ENCODE measurements at regions not wholly inside any gene's neighbourhood (a gene's known extent, or its start where the extent isn't known, plus 50 kb on each side); places are given as distances from the start of the nearest gene placed in this dataset.

DNA sequence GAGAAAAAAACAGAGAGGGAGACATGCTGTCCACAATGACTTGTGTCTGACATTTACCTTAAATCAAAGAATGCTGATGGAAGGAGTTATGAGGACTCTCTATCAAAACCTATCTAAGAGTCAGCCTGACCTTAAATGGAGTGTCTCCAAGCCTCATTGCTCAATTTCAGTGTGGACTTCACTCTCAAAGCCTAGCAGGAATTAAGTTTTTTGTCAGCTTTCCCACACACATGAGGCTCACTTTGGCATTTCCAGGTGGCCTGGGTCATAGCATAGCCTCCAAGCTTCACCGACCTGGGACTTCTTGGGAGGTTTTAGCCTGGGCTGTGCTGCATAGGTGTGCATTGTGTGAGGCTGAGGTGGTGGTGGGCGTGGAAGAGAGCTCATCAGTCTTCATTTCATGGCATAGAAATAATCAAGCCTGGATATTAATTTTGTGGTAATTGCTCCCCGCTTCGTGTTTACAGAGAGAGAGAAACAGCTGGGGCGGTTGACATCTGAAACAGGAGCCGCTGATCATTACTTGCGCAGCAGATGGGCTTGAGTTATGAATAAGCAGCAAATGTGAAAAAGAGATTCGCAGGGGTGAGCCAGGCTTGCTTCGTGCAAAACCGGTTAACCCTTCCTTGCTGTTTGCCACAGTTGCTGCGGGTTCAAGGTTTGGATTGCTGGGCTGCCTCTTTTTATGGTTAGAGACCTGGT, 647.8 kb downstream of the INHBA start:
- FAIRE-seq: no peak
- DNase-seq (ENCODE audit: low spot score): no peak

DNA sequence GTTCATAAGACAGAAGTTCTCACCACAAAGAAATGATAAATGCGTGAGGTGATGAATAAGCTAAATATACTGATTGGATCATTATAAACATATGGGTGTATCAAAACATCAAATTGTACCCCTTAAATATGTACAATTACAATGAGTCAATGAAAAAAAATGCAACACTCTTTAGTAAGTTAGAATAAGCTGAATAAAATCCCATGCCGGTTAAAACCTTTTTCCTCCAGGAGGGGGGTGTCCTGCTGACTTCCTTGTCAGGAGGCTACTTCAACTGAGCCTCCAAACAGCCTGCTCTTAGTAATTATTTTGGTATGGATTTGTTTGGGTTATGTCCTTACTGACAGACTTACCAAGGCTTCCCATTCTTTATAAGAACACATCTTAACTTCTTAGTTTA, 649.1 kb downstream of the INHBA start:
- no peak for FAIRE-seq
- no peak for DNase-seq (ENCODE audit: low spot score)

DNA sequence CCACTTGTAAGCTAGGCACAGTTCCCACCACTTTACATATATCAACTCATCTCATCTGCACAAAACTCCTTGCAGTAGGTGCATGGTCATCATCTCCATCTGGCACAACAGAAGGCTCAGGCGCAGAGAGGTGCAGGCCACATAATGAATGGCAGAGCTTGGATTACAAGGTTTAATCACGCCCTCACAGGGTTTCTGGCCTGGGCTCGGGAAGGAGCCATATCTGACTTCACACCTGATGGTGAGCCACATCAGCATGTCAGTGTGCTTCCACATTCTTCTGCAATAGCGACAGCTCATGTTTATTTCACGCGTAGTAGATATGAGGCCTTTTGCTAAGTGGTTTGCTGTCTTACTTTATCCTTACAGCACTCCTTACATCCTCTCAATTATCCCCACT, 650.2 kb downstream of the INHBA start:
- FAIRE-seq (peak; percentile 65), DNase-seq (ENCODE audit: low spot score) (no peak)

DNA sequence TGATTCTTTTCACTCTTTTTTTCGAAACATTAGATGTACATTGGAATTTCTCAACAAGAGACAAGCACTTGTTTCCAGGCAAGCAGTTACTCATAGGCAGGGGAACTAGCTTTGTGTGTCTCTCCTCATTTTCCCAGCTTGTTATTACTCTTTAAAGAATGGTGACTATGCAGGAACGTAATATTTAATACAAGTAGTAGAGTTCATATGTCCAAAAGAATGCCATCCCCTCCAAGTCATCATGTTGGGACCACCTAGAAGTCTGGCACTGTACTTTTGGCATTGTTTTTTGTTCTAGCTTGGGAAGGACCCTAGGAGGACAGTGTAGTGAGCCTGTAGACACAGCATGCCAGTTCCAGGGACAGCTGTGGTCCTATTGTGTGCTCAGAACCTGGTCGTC, 650.7 kb downstream of the INHBA start:
- no peak for DNase-seq (ENCODE audit: low spot score)
- no peak for FAIRE-seq

DNA sequence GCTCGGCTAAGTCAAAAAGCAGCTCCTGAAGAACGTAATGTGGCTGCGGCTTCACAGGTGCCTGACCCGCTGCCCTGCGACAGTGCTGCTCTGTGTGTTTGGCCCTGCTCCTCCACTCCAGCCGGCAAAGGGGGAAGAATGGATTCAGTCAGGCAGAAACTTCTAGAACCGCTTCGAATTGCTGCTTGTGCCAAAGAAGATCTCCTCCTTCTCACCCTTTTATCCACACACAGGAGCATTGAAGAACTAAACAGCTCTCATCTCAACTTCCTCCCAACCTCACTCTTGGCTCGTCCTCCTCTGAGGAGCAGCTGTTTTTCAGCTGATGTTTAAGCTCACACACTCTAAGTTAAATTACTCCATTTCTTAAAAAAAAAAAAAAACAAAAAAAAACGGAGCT, 651.4 kb downstream of the INHBA start:
- DNase-seq (ENCODE audit: low spot score) (no peak), FAIRE-seq (no peak)

DNA sequence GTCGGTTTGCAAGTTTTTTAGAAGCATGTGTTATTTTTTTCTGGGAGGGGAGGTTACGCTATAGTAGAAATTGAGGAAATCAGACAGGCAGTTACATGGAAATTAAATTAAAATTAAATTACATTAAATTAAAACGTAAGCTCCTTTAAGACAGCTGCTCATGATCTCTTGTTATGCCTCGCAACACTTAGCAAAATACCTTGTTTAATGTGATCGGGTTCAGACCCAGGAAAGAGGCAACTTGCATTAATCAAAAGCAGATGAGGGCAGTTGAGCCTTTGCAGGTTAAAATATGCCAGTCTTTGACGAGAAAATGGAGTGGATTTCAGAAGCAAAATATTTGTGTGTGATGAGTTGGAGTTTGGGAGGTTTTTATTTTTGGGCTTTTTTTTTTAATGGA, 651.8 kb downstream of the INHBA start:
- DNase-seq (ENCODE audit: low spot score): no peak
- FAIRE-seq: no peak

DNA sequence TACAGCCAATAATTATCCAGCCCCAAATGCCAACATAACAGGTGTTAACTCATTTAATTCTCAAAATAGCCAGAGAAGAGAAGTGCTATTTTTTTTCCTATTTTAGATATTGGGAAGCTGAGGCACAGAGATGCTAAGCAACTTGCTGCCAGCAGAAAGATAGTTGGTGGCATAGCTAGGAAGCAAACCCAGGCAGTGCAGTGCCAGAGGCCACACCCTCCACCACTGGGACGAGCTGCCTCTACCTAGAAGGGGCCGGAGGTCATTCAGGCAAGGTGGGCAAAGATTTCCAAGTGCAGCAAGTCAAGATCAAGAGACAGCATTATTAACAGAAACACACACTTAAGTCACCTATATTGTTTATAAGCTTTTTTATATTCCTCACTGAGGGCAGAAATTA, 654.1 kb downstream of the INHBA start:
- FAIRE-seq (no peak), DNase-seq (ENCODE audit: low spot score) (no peak)

DNA sequence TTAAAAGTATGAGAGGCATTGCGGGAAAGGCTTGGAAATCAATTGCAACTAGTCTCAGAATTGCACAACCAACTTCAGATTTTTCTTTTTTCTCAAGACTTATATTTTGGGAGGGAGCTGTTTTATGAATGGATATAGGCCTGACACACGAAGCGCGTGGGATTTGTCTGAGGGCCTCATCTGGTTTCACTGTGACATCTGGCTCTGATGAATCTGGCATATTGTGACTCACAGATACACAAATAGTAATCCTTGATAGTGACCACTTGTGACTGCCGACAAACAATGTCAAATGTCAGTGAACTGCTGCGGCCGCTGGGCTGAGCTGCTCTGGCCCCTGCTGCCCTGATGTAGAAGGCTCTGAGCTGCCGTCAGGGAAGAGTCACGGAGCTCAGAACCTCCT, 655.1 kb downstream of the INHBA start:
- DNase-seq (ENCODE audit: low spot score) (no peak), FAIRE-seq (no peak)

DNA sequence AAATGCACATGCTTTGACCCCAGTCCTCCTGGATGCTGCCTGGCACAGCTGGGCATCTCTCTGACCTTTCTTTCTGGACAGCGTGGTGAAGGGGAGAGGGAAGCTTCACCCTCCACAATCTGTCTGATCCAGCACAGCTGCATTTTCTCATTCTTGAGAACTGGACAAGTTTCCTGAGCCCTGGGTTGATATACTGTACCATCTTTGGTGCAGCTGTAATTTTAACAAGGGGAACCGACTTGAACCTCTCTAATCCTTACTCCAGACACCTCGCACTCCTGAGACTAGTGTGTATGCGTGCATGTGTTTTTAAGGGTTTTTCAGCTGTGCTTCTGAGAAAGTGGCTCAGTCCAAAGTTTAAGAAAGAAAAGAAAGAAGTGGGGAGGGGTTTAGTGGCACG, 655.7 kb downstream of the INHBA start:
- no peak for DNase-seq (ENCODE audit: low spot score)
- no peak for FAIRE-seq

DNA sequence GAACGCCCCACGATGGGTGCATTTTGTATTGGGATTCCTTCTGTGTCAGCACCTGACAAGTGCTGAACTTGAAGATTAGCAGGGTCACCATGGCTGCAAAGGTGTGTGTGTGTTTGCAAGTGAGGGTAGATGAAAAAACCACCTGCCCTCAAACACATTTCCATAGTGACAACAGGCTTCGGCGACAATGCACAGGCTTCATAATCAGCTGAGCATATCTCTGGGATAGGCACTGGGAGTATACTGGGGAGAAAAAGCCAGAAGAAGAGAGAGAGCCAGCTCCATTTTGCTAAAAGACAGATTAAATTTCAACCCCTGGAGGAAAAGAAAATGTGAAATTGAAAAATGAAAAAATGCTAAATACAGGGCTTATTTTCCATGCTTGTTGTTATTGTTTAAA, 656.1 kb downstream of the INHBA start:
- DNase-seq (ENCODE audit: low spot score) (no peak), FAIRE-seq (no peak)

DNA sequence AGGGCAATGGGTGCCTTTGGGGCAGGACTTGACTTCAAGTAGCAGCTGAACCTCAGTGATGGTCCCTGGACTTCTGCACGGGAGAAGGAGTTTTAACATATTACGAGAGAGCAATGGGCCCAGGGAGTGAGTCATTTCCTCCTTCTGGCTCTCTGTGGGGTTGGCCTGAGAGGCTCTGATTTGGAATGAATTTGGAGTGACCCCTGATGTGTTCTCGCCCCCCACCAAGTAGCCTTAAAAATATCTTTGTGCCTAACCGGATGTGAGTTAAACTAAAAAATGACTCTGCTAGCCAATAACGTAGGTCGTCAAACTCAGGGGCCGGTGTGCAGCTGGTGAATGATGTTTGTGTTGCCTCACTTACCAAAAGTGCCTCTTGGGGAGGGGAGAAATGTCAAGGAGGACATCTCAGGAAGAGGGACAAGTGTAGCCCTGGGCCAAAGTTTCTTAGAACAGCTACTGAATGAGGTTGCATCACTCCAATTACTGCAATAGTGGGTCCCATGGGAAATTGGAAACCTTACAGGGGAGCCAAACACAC, 656.6 kb downstream of the INHBA start:
- peak; percentile 93 for FAIRE-seq
- DNase-seq (ENCODE audit: low spot score): peak; percentile 54

DNA sequence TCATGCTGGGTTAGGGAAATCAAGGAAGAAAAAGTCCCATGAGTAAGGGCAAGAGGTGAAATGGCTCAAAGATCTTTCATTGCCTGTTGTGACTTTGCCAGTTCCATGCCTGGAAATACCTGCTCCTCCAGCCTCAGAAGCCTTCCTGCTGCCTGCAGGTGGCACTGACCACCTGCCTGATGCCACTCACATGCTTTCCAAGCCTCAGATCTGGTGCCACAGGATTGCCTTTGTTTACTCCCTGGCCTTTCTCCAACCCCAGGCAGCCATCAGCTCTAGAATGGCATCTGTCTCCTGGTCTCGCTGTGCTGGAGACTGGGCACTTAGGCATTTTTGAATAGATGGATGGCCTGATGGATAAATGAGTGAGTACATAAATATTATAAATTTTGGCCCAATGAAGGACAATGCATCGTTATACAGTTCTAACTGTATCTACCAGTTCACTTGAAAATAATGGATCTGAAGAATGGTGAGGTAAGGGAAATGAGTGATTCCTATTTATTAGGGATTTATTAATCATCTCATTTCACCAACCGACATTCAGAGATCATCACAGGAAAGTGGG, 657.2 kb downstream of the INHBA start:
- DNase-seq (ENCODE audit: low spot score) (peak; percentile 57), FAIRE-seq (peak; percentile 97)

DNA sequence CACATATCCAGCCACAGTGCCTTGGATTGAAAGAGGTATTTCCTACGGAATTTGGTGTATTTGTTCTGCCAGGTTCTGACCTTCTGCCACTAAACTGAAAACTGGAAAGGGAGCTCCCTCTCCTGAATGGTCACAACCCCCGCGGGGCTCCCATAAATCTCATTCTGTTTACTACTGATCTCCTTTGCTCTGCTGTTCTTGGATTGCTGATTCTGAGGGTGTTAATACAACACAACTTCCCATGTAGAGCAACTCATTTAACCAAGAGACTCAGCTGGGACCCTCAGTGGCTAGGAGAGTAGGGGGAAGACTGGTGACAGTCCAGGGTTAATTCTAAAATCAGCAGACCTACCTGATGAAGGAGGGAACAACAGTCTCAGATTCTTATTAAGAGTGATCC, 662.9 kb downstream of the INHBA start:
- FAIRE-seq: no peak
- DNase-seq (ENCODE audit: low spot score): no peak

DNA sequence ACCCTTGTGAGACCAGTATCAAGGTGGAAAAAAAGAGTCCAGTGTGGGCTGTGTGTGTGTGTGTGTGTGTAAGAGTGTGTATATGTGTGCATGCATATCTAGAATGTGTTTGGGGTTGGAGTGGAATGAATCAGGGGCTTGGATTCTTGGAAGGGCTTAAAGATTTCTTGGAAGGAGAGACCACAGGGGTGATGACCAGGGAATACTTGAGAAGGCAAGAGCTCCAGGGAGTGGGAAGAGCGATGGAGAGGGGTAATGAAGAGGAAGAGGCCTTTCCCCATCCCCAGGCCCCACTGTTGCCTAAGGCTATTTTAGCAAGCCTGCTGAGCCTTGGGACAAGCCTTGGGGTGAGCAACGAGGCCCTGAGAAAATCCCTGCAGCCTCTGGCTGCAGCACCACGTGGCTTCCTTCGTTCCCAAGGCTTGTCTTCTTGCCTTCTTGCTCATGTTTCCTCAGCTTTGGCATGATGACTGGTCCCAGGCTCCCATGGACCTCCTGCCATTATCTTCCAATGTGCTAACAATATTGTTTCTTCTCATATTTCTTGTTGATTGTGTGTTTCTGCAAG, 663.4 kb downstream of the INHBA start:
- no peak for DNase-seq (ENCODE audit: low spot score)
- no peak for FAIRE-seq

DNA sequence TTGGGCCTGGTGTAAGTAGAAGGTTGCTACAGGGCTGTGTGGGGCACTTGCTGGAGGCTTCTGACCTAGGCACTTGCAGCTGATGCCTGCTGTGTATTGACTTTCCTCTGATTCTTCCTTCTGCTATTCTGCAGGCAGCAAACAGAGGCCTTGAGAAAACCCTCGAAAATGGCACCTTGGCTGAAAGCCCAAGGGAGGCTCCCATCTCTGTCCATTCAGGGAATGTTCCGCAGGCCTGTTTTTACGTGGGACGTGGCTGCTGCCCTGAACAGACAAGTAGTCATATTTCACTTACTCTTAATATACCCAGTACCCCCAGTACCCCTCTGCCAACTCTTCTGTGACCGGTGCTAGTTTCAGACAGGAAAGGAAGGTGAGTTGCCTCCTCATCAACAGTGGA, 664.7 kb downstream of the INHBA start:
- DNase-seq (ENCODE audit: low spot score) (no peak), FAIRE-seq (no peak)

DNA sequence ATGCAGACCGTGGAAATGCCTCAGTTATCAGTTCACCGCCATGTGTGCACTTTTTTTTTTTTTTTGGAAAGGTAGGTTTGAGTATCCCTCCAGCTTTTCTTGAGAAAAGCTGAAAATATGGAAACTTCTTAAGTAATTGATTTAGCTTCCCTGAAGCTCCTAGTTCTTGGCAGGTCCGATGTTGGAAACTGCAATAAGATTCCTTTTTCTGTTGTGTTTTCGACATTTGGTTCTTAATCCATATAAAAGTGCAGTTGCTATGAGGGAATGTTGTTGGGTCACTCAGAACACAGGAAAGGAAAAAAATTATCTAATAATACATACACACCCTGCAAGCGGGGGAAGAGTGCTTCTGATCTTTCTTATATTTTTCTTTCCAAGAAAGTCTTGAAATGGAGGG, 665.2 kb downstream of the INHBA start:
- DNase-seq (ENCODE audit: low spot score) (no peak), FAIRE-seq (no peak)

DNA sequence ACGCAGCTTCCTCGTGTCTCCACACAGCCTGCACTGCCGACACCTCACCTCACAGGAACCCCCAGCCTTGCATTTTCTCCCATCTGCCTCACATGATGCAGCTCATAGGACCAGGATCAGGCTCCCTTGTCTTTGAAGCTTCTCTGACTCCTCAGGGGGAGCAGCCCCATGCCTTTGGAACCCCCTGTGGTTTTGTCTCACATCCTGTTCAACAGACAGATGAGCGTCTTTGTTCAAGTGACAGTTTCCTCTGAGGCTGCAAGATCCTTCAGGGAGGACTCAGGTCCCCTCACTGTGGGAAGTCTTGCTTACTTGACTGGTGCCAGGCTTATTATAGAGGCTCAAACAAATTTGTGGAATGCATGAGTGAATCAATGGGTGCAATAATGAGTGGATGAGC, 667.1 kb downstream of the INHBA start:
- FAIRE-seq (no peak), DNase-seq (ENCODE audit: low spot score) (no peak)

DNA sequence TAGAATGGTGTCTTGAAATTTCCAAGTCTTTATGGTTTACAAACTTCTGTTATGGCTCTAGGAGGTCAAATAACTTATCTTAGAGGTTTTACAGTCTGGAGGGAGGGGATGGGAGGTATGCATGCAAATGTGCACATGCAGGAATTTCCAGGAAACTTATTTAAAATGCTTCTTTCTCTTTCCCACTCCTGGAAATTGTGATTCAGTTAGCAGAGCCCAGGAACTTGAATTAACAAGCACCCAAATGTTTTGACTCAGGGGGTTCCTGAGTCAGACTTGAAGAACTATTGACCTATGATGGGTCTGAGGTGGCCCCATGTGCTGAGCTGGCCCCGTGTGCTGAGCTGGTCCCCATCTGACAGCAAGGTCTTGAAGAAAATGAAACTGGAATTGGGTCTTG, 669.4 kb downstream of the INHBA start:
- FAIRE-seq: no peak

DNA sequence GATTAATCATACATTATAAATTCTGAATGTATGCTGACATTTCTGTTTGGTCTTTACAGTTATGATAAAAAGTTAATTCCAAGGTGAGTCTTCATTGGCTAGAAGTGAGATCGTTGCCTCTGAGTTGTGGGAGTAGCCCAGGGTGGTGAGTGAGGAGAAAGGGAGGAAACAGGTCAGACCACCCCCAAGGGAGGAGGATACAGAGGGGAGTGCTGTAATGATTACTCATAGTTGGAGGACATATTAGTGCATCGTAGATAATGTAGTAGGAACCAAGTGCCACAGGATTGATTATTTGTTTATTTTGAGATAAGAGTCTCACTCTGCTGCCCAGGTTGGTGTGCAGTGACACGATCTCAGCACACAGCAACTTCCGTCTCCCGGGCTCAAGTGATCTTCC, 672.2 kb downstream of the INHBA start:
- DNase-seq (ENCODE audit: low spot score) (no peak), FAIRE-seq (peak; percentile 59)

More for the DNA sequence above, 669.4 kb downstream of the INHBA start:
- no peak for DNase-seq (ENCODE audit: low spot score)

DNA sequence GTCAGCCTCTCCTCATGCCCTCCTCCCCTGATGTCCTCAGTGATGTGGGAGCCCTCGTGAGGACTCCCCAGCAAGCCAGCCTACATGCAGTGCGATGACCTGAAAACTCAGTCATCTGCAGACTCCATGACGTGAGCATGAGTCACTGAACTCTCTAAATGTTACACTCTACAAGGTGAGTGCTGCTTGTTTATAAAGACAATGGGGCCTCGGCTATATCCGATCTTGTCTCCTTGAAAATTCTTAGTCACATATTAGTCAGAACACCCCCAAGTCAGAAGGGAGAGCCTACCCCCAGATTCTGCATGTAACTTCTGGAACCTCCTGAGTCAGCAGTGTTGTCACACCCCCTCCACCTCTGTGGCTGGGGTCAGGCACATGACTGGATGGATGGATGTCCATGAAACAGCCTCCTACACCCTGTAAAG, 673.8 kb downstream of the INHBA start:
- DNase-seq (ENCODE audit: low spot score) (peak; percentile 82), FAIRE-seq (peak; percentile 92)

DNA sequence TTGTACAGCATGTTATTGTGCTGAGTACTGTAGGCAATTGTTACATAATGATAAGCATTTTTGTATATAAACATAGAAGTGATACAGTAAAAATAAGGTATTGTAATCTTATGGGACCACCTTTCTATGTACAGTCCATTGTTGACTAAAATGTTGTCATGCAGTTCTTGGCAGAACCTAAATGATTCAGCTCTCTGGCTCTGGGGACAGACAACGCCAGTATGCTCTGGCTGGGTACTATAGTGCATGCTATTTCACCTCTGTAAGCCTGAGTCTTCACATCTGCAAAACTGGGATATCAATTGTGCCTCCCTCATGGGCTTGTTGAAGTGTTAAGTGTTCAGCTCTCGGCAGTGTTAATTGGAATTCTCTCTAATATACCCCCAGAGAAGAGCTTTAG, 674.3 kb downstream of the INHBA start:
- DNase-seq (ENCODE audit: low spot score) (no peak), FAIRE-seq (no peak)

DNA sequence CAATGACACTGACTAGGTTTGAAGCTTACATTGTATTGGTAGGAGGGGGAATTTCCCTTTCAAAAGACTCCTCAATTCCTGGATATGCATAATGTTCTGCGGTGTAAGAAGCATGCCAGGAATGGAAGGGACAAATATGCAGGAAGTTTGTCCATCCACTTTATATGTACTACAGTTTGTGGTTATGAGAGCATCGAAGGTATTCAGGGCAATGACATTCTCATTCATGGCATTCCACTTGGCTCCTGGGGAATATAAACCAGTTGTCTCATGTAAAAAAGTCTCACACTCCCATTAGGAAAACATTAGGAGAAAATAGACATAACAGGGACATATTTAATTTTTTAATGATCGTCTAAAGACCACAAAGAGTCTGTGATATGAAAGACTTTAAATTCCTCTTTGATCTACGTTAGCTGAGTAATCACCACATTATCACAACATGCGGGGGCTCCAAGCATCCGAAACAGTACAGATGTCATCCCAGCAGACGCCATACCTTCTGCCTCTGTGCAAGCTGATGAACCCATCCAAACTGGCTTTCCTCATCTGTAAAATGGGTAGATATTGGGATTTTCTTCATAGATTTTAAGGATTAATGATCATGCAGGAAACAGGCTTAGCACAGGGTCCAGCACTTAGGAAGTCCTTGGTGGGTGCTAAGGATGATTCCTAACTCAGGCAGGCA, 675.3 kb downstream of the INHBA start:
- DNase-seq (ENCODE audit: low spot score): peak; percentile 83
- peak; percentile 94 for FAIRE-seq
